ENCODE measurements at regions not wholly inside any gene's neighbourhood (a gene's known extent, or its start where the extent isn't known, plus 50 kb on each side); places are given as distances from the start of the nearest gene placed in this dataset.

DNA sequence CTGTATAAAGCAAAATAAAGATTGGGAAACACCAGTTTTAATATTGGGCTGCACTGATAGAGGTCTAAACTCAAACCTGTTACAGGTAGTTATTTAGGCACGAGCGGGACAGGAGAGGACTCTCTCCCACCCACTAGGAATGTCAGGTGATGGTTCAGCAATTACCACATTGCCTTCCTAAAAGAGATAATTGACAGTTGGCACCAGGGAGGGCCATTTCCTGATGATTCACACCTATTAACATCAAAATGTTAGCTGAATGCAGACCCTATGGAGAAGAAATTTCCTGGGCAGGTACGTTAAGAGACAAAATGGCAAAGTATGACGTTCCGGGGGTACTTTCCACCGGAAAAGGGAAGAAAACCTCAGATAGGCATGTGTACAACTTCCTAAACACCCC lies 272.6 kb downstream of the SDHAF3 start:
- Histone ChIP-seq H3K9ac (ENCODE audit: insufficient read depth, low read length) (no peak overlapping the region), H3K36me3 (ENCODE audit: control insufficient read depth, insufficient read depth, low read length) (no peaks in the 10 kb centered on the region), H3K4me1 (ENCODE audit: control insufficient read depth, extremely low read depth, insufficient read depth, low read length) (no peaks in the 10 kb centered on the region), H3K9me3 (ENCODE audit: control insufficient read depth, insufficient read depth, low read depth, low read length) (no peaks in the 10 kb centered on the region), H3K4me2 (ENCODE audit: extremely low read depth, insufficient read depth, low read length) (no peak overlapping the region), H3K27ac (ENCODE audit: insufficient read depth, low read length) (no peak overlapping the region), H4K20me1 (ENCODE audit: control insufficient read depth, extremely low read depth, insufficient read depth, low read length) (no peaks in the 10 kb centered on the region), H2AFZ (ENCODE audit: low read length) (no peak overlapping the region), H3K4me3 (replicated peaks in 1 of 4; ENCODE audit: control extremely low read depth in 1 of 4, insufficient read depth in 1 of 4, low read depth in 3 of 4, low read length in 4 of 4) (no peak overlapping the region), H3K27me3 (ENCODE audit: control insufficient read depth, insufficient read depth, low read length) (no peaks in the 10 kb centered on the region), H3K79me2 (ENCODE audit: control insufficient read depth, insufficient read depth, low read length) (no peaks in the 10 kb centered on the region)
- DNase-seq (ENCODE audit: low read depth in 2 of 2) = no peak
- no peak for TF ChIP-seq EZH2 (IDR thresholded peaks at IDR 0.05; ENCODE audit: low read length, missing control alignments)
- TF ChIP-seq, protein P1, sequence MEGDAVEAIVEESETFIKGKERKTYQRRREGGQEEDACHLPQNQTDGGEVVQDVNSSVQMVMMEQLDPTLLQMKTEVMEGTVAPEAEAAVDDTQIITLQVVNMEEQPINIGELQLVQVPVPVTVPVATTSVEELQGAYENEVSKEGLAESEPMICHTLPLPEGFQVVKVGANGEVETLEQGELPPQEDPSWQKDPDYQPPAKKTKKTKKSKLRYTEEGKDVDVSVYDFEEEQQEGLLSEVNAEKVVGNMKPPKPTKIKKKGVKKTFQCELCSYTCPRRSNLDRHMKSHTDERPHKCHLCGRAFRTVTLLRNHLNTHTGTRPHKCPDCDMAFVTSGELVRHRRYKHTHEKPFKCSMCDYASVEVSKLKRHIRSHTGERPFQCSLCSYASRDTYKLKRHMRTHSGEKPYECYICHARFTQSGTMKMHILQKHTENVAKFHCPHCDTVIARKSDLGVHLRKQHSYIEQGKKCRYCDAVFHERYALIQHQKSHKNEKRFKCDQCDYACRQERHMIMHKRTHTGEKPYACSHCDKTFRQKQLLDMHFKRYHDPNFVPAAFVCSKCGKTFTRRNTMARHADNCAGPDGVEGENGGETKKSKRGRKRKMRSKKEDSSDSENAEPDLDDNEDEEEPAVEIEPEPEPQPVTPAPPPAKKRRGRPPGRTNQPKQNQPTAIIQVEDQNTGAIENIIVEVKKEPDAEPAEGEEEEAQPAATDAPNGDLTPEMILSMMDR (conservative IDR thresholded peaks at IDR 0.05 in 1 of 2, IDR thresholded peaks at IDR 0.05 in 1 of 2; ENCODE audit: low read depth in 1 of 2, low read length in 2 of 2) = no peak

DNA sequence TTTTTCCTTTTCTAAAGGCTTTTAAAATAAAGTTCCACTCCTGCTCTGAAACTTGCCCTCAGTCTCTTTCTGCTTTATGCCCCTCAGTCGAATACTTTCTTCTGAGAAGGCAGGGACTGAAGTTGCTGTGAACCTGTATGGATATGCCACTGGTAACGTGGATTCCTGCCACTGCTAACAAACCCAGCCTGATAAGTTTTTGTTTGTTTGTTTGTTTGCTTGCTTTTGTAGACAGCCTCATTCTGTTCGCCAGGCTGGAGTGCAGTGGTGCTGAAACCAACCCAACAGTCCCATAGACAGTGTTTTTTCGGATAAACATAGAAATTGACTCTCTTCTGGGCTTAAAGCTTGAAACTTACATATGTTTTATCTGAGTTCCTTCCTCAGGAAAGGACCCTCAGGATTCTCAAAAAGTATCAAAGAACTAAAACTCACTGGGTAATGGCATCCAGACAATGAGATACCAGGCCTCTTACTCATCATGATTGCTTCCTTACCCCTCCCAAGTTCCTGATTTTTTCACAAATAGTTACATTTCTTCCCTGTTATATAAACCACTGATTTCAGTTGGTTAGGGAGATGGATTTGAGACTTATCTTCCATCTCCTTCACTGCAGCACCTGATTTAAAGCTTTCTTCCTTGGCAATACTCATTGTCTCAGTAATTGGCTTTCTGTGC lies 273.6 kb downstream of the SDHAF3 start:
- no peaks in the 10 kb centered on the region for H3K79me2 ChIP-seq (ENCODE audit: control insufficient read depth, insufficient read depth, low read length)
- no peak overlapping the region for H3K27ac ChIP-seq (ENCODE audit: insufficient read depth, low read length)
- no peaks in the 10 kb centered on the region for H4K20me1 ChIP-seq (ENCODE audit: control insufficient read depth, extremely low read depth, insufficient read depth, low read length)
- H3K36me3 ChIP-seq (ENCODE audit: control insufficient read depth, insufficient read depth, low read length) = no peaks in the 10 kb centered on the region
- no peaks in the 10 kb centered on the region for H3K4me1 ChIP-seq (ENCODE audit: control insufficient read depth, extremely low read depth, insufficient read depth, low read length)
- no peaks in the 10 kb centered on the region for H3K27me3 ChIP-seq (ENCODE audit: control insufficient read depth, insufficient read depth, low read length)
- no peak overlapping the region for H3K4me3 ChIP-seq (replicated peaks in 1 of 4; ENCODE audit: control extremely low read depth in 1 of 4, insufficient read depth in 1 of 4, low read depth in 3 of 4, low read length in 4 of 4)
- H3K9ac ChIP-seq (ENCODE audit: insufficient read depth, low read length) = no peak overlapping the region
- H3K9me3 ChIP-seq (ENCODE audit: control insufficient read depth, insufficient read depth, low read depth, low read length) = no peaks in the 10 kb centered on the region
- DNase-seq (ENCODE audit: low read depth in 2 of 2) = no peak
- no peak overlapping the region for H3K4me2 ChIP-seq (ENCODE audit: extremely low read depth, insufficient read depth, low read length)
- no peak overlapping the region for H2AFZ ChIP-seq (ENCODE audit: low read length)
- no peak for TF ChIP-seq EZH2 (IDR thresholded peaks at IDR 0.05; ENCODE audit: low read length, missing control alignments)
- TF ChIP-seq, protein P1 (conservative IDR thresholded peaks at IDR 0.05 in 1 of 2, IDR thresholded peaks at IDR 0.05 in 1 of 2; ENCODE audit: low read depth in 1 of 2, low read length in 2 of 2) = no peak

DNA sequence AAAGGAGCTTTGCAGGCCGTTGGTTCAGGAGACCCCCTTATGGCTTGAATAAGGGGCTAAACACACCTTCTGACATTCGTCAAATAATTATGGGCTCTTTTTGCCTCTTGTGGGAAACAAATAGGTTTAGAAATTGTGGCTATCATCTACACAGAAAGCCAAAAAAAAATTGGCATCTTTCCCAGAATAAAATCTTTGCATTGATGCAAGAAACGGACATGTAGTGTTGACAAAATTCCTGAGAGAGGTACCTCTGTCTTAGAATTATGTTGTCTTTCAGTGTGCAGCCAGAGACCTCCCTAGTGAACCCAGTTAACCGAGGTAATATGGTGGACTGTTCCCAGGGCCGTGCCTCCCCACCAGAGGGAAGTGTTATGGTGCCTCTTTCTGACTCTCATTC lies 283.9 kb downstream of the SDHAF3 start:
- Histone ChIP-seq H3K4me2 (ENCODE audit: extremely low read depth, insufficient read depth, low read length) (no peak overlapping the region), H3K4me1 (ENCODE audit: control insufficient read depth, extremely low read depth, insufficient read depth, low read length) (no peaks in the 10 kb centered on the region), H3K4me3 (replicated peaks in 1 of 4; ENCODE audit: control extremely low read depth in 1 of 4, insufficient read depth in 1 of 4, low read depth in 3 of 4, low read length in 4 of 4) (no peak overlapping the region), H3K27me3 (ENCODE audit: control insufficient read depth, insufficient read depth, low read length) (no peaks in the 10 kb centered on the region), H2AFZ (ENCODE audit: low read length) (no peak overlapping the region), H3K9me3 (ENCODE audit: control insufficient read depth, insufficient read depth, low read depth, low read length) (no peaks in the 10 kb centered on the region), H3K9ac (ENCODE audit: insufficient read depth, low read length) (no peak overlapping the region), H4K20me1 (ENCODE audit: control insufficient read depth, extremely low read depth, insufficient read depth, low read length) (no peaks in the 10 kb centered on the region), H3K79me2 (ENCODE audit: control insufficient read depth, insufficient read depth, low read length) (no peaks in the 10 kb centered on the region), H3K27ac (ENCODE audit: insufficient read depth, low read length) (no peak overlapping the region), H3K36me3 (ENCODE audit: control insufficient read depth, insufficient read depth, low read length) (no peaks in the 10 kb centered on the region)
- no peak for DNase-seq (ENCODE audit: low read depth in 2 of 2)
- TF ChIP-seq EZH2 (IDR thresholded peaks at IDR 0.05; ENCODE audit: low read length, missing control alignments) = no peak
- TF ChIP-seq, protein P1 (conservative IDR thresholded peaks at IDR 0.05 in 1 of 2, IDR thresholded peaks at IDR 0.05 in 1 of 2; ENCODE audit: low read depth in 1 of 2, low read length in 2 of 2) = no peak
